Liver (tissue), 8 donors: ENCODE measurements at regions not wholly inside any gene's neighbourhood (a gene's known extent, or its start where the extent isn't known, plus 50 kb on each side); places are given as distances from the start of the nearest gene placed in this dataset.

Experiments
- DNase-seq: peaks from one replicate; pipeline ENCODE4 v3.0.0-alpha.2; 2017; ENCODE audit warnings: low spot score
- H3K27ac ChIP-seq, 2 donors: one replicate each; pipeline ENCODE4 v1.7.0; 2013; ENCODE audit warnings: inconsistent platforms in 2 of 2, low read length in 2 of 2, control low read depth in 1 of 2, low read depth in 1 of 2, mild to moderate bottlenecking in 1 of 2
- H3K27me3 ChIP-seq, 4 donors: one replicate each; pipeline versions ENCODE4 v1.6.1 to v1.7.0; 2013; ENCODE audit warnings: low read length in 3 of 4, inconsistent platforms in 1 of 4, mild to moderate bottlenecking in 1 of 4, moderate library complexity in 1 of 4; ENCODE audit not compliant: control insufficient read depth in 4 of 4, insufficient read depth in 4 of 4
- H3K36me3 ChIP-seq, 4 donors: one replicate each; pipeline versions ENCODE4 v1.6.1 to v1.7.0; 2013; ENCODE audit warnings: low read length in 3 of 4, mild to moderate bottlenecking in 3 of 4, low read depth in 1 of 4, moderate library complexity in 1 of 4; ENCODE audit not compliant: control insufficient read depth in 4 of 4, insufficient read depth in 3 of 4
- H3K4me1 ChIP-seq, 4 donors: one replicate each; pipeline versions ENCODE4 v1.6.1 to v1.7.0; 2013; ENCODE audit warnings: low read length in 3 of 4, mild to moderate bottlenecking in 3 of 4, moderate library complexity in 1 of 4; ENCODE audit not compliant: control insufficient read depth in 4 of 4, insufficient read depth in 4 of 4
- H3K4me3 ChIP-seq, 3 donors: one replicate each; pipeline versions ENCODE4 v1.6.1 to v1.7.0; 2013; ENCODE audit warnings: low read length in 3 of 3, control low read depth in 1 of 3, low read depth in 1 of 3, mild to moderate bottlenecking in 1 of 3
- H3K9ac ChIP-seq, 2 donors: one replicate each; pipeline ENCODE4 v1.7.0; 2013; ENCODE audit warnings: low read length in 2 of 2, mild to moderate bottlenecking in 2 of 2, moderate library complexity in 2 of 2, control low read depth in 1 of 2, low read depth in 1 of 2
- H3K9me3 ChIP-seq, 4 donors: one replicate each; pipeline versions ENCODE4 v1.6.1 to v1.7.0; 2013; ENCODE audit warnings: low read length in 3 of 4; ENCODE audit not compliant: control insufficient read depth in 4 of 4
- ATF3 ChIP-seq: IDR thresholded peaks from 2 replicates; pipeline ENCODE4 v1.6.1; 2016; ENCODE audit warnings: antibody characterized with exemption
- EGR1 ChIP-seq, 2 donors: IDR thresholded peaks; 2 replicates each; pipeline ENCODE4 v1.6.1; 2016 to 2018; ENCODE audit warnings: antibody characterized with exemption in 2 of 2, low read depth in 2 of 2
- FOXA1 ChIP-seq: IDR thresholded peaks from 2 replicates; pipeline ENCODE4 v1.6.1; 2016; ENCODE audit warnings: antibody characterized with exemption
- FOXA2 ChIP-seq: IDR thresholded peaks from 2 replicates; pipeline ENCODE4 v1.6.1; 2016; ENCODE audit warnings: antibody characterized with exemption
- GABPA ChIP-seq, 2 donors: IDR thresholded peaks in 1 of 2; conservative IDR thresholded peaks in 1 of 2; 2 replicates each; pipeline ENCODE4 v1.6.1; 2016; ENCODE audit warnings: antibody characterized with exemption in 2 of 2, mild to moderate bottlenecking in 1 of 2, moderate library complexity in 1 of 2
- HNF4A ChIP-seq, 2 donors: conservative IDR thresholded peaks; 2 replicates each; pipeline ENCODE4 v1.6.1; 2016; ENCODE audit warnings: antibody characterized with exemption in 2 of 2, mild to moderate bottlenecking in 2 of 2
- JUND ChIP-seq, 2 donors: IDR thresholded peaks; 2 replicates each; pipeline ENCODE4 v1.6.1; 2016; ENCODE audit warnings: antibody characterized with exemption in 2 of 2
- NR2F2 ChIP-seq: IDR thresholded peaks from 2 replicates; pipeline ENCODE4 v1.6.1; 2016; ENCODE audit warnings: antibody characterized with exemption
- REST ChIP-seq: IDR thresholded peaks from 2 replicates; pipeline ENCODE4 v1.6.1; 2016; ENCODE audit warnings: antibody characterized with exemption, mild to moderate bottlenecking
- RXRA ChIP-seq, 2 donors: IDR thresholded peaks; 2 replicates each; pipeline ENCODE4 v1.6.1; 2017 to 2018; ENCODE audit warnings: antibody characterized with exemption in 2 of 2, mild to moderate bottlenecking in 1 of 2
- SP1 ChIP-seq: IDR thresholded peaks from 2 replicates; pipeline ENCODE4 v1.6.1; 2018; ENCODE audit warnings: antibody characterized with exemption, mild to moderate bottlenecking
- TAF1 ChIP-seq: conservative IDR thresholded peaks from 2 replicates; pipeline ENCODE4 v1.6.1; 2016; ENCODE audit warnings: antibody characterized with exemption, mild to moderate bottlenecking
- YY1 ChIP-seq: IDR thresholded peaks from 2 replicates; pipeline ENCODE4 v1.6.1; 2016; ENCODE audit warnings: antibody characterized with exemption, mild to moderate bottlenecking
- ZBTB33 ChIP-seq: IDR thresholded peaks from 2 replicates; pipeline ENCODE4 v1.6.1; 2016; ENCODE audit warnings: antibody characterized with exemption
- WGBS: extraction: QIAGEN DNeasy Blood & Tissue Kit; methylation state at CpG from one replicate; pipeline ENCODE4 v1.1.7; 2013; 5-methylcytosine and 5-hydroxymethylcytosine counted together
- TF ChIP-seq, protein P1 (sequence below): IDR thresholded peaks from 2 replicates; pipeline ENCODE4 v1.6.1; 2016; ENCODE audit warnings: antibody characterized with exemption
- TF ChIP-seq, protein P2 (sequence below): fragments of 150-350 bp; IDR thresholded peaks from 2 replicates; pipeline ENCODE4 v1.5.1; 2017; ENCODE audit warnings: improper control_type of control experiment, low read depth, low read length; ENCODE audit not compliant: missing input control
- donor health status: healthy.
- donor health status: healthy.
- donor health status: healthy.
- donor health status: healthy.
- donor health status: healthy.

DNA sequence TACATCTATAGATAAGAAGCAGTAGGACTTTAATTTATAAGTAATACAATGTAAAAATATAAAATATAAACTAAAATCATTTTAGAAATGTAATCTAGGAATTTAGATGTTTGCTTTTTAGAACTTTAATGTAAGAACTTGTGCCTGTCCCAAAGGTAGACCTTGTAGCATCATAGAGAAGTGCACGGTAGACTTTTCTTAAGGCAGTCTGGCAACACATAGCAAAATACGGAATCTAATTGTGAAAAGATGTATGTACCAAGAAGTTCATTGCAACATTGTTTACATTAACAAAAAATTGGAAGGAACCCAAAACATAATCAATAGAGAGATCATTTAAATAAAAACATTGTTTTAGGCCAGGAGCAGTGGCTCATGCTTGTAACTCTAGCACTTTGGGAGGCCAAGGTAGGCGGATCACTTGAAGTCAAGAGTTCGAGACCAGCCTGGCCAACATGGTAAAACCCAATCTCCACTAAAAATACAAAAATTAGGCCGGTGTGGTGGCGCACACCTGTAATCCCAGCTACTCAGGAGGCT is 84.6 kb upstream of the SMIM15 start (continued):
- TF ChIP-seq TAF1 = no peak
- TF ChIP-seq, protein P1, sequence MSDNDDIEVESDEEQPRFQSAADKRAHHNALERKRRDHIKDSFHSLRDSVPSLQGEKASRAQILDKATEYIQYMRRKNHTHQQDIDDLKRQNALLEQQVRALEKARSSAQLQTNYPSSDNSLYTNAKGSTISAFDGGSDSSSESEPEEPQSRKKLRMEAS = no peak
- TF ChIP-seq HNF4A (conservative IDR thresholded peaks at IDR 0.05) = no peak
- TF ChIP-seq, protein P2, sequence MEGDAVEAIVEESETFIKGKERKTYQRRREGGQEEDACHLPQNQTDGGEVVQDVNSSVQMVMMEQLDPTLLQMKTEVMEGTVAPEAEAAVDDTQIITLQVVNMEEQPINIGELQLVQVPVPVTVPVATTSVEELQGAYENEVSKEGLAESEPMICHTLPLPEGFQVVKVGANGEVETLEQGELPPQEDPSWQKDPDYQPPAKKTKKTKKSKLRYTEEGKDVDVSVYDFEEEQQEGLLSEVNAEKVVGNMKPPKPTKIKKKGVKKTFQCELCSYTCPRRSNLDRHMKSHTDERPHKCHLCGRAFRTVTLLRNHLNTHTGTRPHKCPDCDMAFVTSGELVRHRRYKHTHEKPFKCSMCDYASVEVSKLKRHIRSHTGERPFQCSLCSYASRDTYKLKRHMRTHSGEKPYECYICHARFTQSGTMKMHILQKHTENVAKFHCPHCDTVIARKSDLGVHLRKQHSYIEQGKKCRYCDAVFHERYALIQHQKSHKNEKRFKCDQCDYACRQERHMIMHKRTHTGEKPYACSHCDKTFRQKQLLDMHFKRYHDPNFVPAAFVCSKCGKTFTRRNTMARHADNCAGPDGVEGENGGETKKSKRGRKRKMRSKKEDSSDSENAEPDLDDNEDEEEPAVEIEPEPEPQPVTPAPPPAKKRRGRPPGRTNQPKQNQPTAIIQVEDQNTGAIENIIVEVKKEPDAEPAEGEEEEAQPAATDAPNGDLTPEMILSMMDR = no peak

DNA sequence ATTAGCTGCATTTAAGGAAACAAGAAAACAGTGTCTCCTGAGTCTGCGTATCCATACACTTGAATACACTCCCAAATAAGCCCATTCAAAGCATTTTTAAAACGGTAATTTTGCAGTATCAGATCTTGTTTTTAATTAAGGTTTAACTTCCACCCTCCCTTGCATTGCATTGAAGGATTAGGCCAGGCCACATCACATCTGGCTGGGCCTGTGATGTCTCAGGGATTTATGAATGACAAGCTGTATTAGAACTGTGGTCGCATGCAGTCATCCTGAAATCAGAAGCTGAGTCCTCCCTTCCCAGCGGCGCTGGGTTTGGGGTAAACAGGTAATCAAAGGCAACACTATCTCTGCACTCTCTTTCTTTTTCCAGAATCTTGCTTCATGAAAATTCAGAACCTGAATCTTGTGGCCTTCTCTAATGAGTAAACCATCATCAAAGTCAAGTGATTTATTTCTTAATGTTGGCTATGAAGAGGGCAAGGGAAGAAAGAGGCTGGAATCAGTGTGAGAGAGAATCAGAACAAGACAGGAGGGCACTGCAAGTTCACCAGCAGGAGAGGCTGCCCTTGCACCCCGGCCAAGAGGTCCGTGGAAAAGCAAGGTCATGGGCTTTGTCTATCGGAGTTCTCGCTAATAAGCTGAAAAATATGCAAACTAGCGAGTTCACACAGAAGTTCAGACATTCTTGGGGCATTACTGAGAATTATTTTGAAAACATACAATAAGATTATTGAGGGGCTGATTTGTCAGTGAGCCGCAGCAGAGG is 80.0 kb upstream of the ZSWIM6 start:
- H3K9me3 ChIP-seq = no peaks in the 10 kb centered on the region
- H3K4me3 ChIP-seq = no peak overlapping the region
- H3K27me3 ChIP-seq = no peaks in the 10 kb centered on the region
- no peak overlapping the region for H3K9ac ChIP-seq
- no peaks in the 10 kb centered on the region for H3K4me1 ChIP-seq
- DNase-seq = no peak
- TF ChIP-seq ATF3 (no peak), NR2F2 (peak; percentile 31), RXRA (IDR thresholded peaks at IDR 0.05) (peak; percentile 10 to 51)
- no peak overlapping the region for H3K27ac ChIP-seq
- 84% methylated on average over 11 of the region's 11 CpGs for WGBS
- no peaks in the 10 kb centered on the region for H3K36me3 ChIP-seq

DNA sequence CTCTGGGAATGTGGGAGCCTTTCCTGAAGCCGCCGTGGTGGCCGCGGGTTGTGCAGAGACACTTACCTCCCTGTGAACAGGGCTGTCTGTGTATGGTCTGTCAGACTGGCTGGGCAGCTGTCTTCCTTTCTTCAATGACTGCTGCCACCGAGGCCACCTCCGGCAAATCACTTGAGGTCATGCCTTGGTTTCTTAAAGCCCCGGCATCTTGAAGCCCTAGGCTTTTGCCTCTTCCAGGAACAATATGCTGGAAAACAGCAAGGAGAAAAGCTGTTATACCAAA is 79.5 kb upstream of the ZSWIM6 start:
- WGBS = 77% methylated on average over 7 of the region's 7 CpGs
- DNase-seq = no peak
- Histone ChIP-seq H3K36me3 (no peaks in the 10 kb centered on the region), H3K27ac (no peak overlapping the region), H3K9me3 (no peaks in the 10 kb centered on the region), H3K9ac (no peak overlapping the region), H3K27me3 (no peaks in the 10 kb centered on the region), H3K4me1 (no peaks in the 10 kb centered on the region), H3K4me3 (no peak overlapping the region)
- no peak for TF ChIP-seq GABPA (IDR thresholded peaks at IDR 0.05 in 1 of 2, conservative IDR thresholded peaks at IDR 0.05 in 1 of 2)
- no peak for TF ChIP-seq JUND (IDR thresholded peaks at IDR 0.05)
- no peak for TF ChIP-seq ZBTB33
- no peak for TF ChIP-seq FOXA1
- no peak for TF ChIP-seq EGR1 (IDR thresholded peaks at IDR 0.05; ENCODE audit: low read depth in 2 of 2)
- no peak for TF ChIP-seq FOXA2
- no peak for TF ChIP-seq REST
- no peak for TF ChIP-seq YY1
- no peak for TF ChIP-seq HNF4A (conservative IDR thresholded peaks at IDR 0.05)
- no peak for TF ChIP-seq SP1
- TF ChIP-seq ATF3 = no peak
- TF ChIP-seq RXRA (IDR thresholded peaks at IDR 0.05) = no peak
- TF ChIP-seq, protein P1 = no peak
